Ovary (tissue), 1 donor: ENCODE measurements at regions not wholly inside any gene's neighbourhood (a gene's known extent, or its start where the extent isn't known, plus 50 kb on each side); places are given as distances from the start of the nearest gene placed in this dataset.

Source experiments
- EP300 ChIP-seq: sonication (generic); formaldehyde crosslinking; IDR thresholded peaks from one replicate; pipeline ENCODE4 v1.6.1; 2017; ENCODE audit warnings: antibody characterized with exemption
- POLR2A ChIP-seq: fragments of 450-650 bp; IDR thresholded peaks from one replicate; pipeline ENCODE4 v1.6.1; 2017; ENCODE audit warnings: antibody characterized with exemption, mild to moderate bottlenecking, moderate library complexity

- TF ChIP-seq EP300 (no peak), POLR2A (no peak)
These were observed 1125.3 kb downstream of the LRFN5 start for GRCh38 chr14:42732005-42732404.
